ENCODE measurements at regions not wholly inside any gene's neighbourhood (a gene's known extent, or its start where the extent isn't known, plus 50 kb on each side); places are given as distances from the start of the nearest gene placed in this dataset.

GRCh38 chr6:68235326-68235784, 399.7 kb upstream of the ADGRB3 start:
- no peak for TF ChIP-seq CTCF (IDR thresholded peaks at IDR 0.05)
- no peak for TF ChIP-seq EP300 (IDR thresholded peaks at IDR 0.05; ENCODE audit: low read depth)
- no peak for TF ChIP-seq POLR2A (IDR thresholded peaks at IDR 0.05)
